Neural cell (in vitro differentiated cells): ENCODE measurements at regions not wholly inside any gene's neighbourhood (a gene's known extent, or its start where the extent isn't known, plus 50 kb on each side); places are given as distances from the start of the nearest gene placed in this dataset.

ENCODE experiments used
- H2AFZ ChIP-seq: fragments of 200-600, 300-800 bp; sonication (generic), shearing (Covaris generic); 2 replicates; pipeline ENCODE4 v1.6.0; 2014; ENCODE audit warnings: low read depth, mild to moderate bottlenecking, antibody characterized with exemption, low read length, moderate library complexity
- H3F3A ChIP-seq: fragments of 200-600 bp; shearing (Covaris generic); 2 replicates; pipeline ENCODE4 v1.6.1; 2016; ENCODE audit warnings: mild to moderate bottlenecking, moderate library complexity, mixed read lengths, antibody characterized with exemption, low read length; ENCODE audit not compliant: insufficient read depth, poor library complexity, severe bottlenecking
- H3K27ac ChIP-seq: fragments of 200-600, 300-800 bp; sonication (generic), shearing (Covaris generic); 2 replicates; pipeline ENCODE4 v1.5.1; 2014; ENCODE audit warnings: mild to moderate bottlenecking, low read length, moderate library complexity
- H3K27me3 ChIP-seq: fragments of 300-800, 200-600 bp; sonication (generic), shearing (Covaris generic); 2 replicates; pipeline ENCODE4 v1.6.0; 2014; ENCODE audit warnings: mild to moderate bottlenecking, low read depth, low read length, moderate library complexity; ENCODE audit not compliant: insufficient read depth
- H3K36me3 ChIP-seq: fragments of 300-800, 200-600 bp; sonication (generic), shearing (Covaris generic); 2 replicates; pipeline ENCODE4 v1.5.1; 2014; ENCODE audit warnings: mild to moderate bottlenecking, antibody characterized with exemption, low read length, moderate library complexity; ENCODE audit not compliant: insufficient read depth
- H3K4me2 ChIP-seq: fragments of 300-800, 200-600 bp; sonication (generic), shearing (Covaris generic); 2 replicates; pipeline ENCODE4 v1.6.0; 2014; ENCODE audit warnings: mild to moderate bottlenecking, low read length
- H3K4me3 ChIP-seq: fragments of 300-800, 200-600 bp; sonication (generic), shearing (Covaris generic); 2 replicates; pipeline ENCODE4 v1.5.1; 2014; ENCODE audit warnings: mild to moderate bottlenecking, low read length, moderate library complexity
- H3K79me2 ChIP-seq: fragments of 200-600 bp; shearing (Covaris generic); replicated peaks from 2 replicates; pipeline ENCODE4 v1.6.0; 2014; ENCODE audit warnings: mild to moderate bottlenecking, low read length, moderate library complexity; ENCODE audit not compliant: insufficient read depth
- H3K9ac ChIP-seq: fragments of 300-800, 200-600 bp; sonication (generic), shearing (Covaris generic); 2 replicates; pipeline ENCODE4 v1.6.1; 2016; ENCODE audit warnings: mild to moderate bottlenecking, low read length, mixed read lengths
- H3K9me2 ChIP-seq: fragments of 200-600 bp; shearing (Covaris generic); 2 replicates; pipeline ENCODE4 v1.6.1; 2016; ENCODE audit warnings: mild to moderate bottlenecking, low read length, mixed read lengths; ENCODE audit not compliant: insufficient read depth
- H3K9me3 ChIP-seq: fragments of 200-600, 300-800 bp; sonication (generic), shearing (Covaris generic); 2 replicates; pipeline ENCODE4 v1.6.1; 2016; ENCODE audit warnings: mild to moderate bottlenecking, mixed run types, low read length, moderate library complexity, mixed read lengths
- H4K20me1 ChIP-seq: fragments of 200-600 bp; shearing (Covaris generic); 2 replicates; pipeline ENCODE4 v1.6.1; 2016; ENCODE audit warnings: mild to moderate bottlenecking, mixed run types; ENCODE audit not compliant: insufficient read depth
- CTCF ChIP-seq: fragments of 450-650 bp; IDR thresholded peaks from 2 replicates; pipeline ENCODE4 v1.5.1; 2014; ENCODE audit warnings: antibody characterized with exemption, mild to moderate bottlenecking, moderate library complexity; ENCODE audit not compliant: poor library complexity, severe bottlenecking
- EP300 ChIP-seq: fragments of 450-650 bp; conservative IDR thresholded peaks from 2 replicates; pipeline ENCODE4 v1.6.1; 2014; ENCODE audit warnings: antibody characterized with exemption, mild to moderate bottlenecking, moderate library complexity; ENCODE audit not compliant: poor library complexity, severe bottlenecking
- EZH2 ChIP-seq: fragments of 200-600, 300-800 bp; shearing (Covaris generic), sonication (generic); IDR thresholded peaks from 2 replicates; pipeline ENCODE4 v1.6.1; 2014; ENCODE audit warnings: antibody characterized with exemption, low read length, borderline replicate concordance, mild to moderate bottlenecking; ENCODE audit not compliant: insufficient read depth, poor library complexity, severe bottlenecking
- MXI1 ChIP-seq: fragments of 450-650 bp; conservative IDR thresholded peaks from 2 replicates; pipeline ENCODE4 v1.6.1; 2014; ENCODE audit warnings: antibody characterized with exemption, mild to moderate bottlenecking; ENCODE audit not compliant: poor library complexity, severe bottlenecking
- POLR2AphosphoS5 ChIP-seq: IDR thresholded peaks from 2 replicates; pipeline ENCODE4 v1.6.1; 2012
- RAD21 ChIP-seq: fragments of 450-650 bp; conservative IDR thresholded peaks from 2 replicates; pipeline ENCODE4 v1.6.1; 2014; ENCODE audit warnings: antibody characterized with exemption, mild to moderate bottlenecking, moderate library complexity
- REST ChIP-seq: IDR thresholded peaks from 2 replicates; pipeline ENCODE4 v1.6.1; 2012; ENCODE audit warnings: borderline replicate concordance
- SMC3 ChIP-seq: fragments of 450-650 bp; conservative IDR thresholded peaks from 2 replicates; pipeline ENCODE4 v1.6.1; 2014; ENCODE audit warnings: antibody characterized with exemption, mild to moderate bottlenecking, moderate library complexity; ENCODE audit not compliant: poor library complexity
- TAF1 ChIP-seq: IDR thresholded peaks from 2 replicates; pipeline ENCODE4 v1.6.1; 2012; ENCODE audit warnings: low read depth

GRCh38 chr10:130642926-130643325, 506.7 kb downstream of the GLRX3 start:
- no peak overlapping the region for H3K9ac ChIP-seq
- no peak overlapping the region for H3K27ac ChIP-seq
- H3K36me3 ChIP-seq: no peaks in the 10 kb centered on the region
- no peaks in the 10 kb centered on the region for H3F3A ChIP-seq
- H4K20me1 ChIP-seq: no peaks in the 10 kb centered on the region
- no peaks in the 10 kb centered on the region for H3K79me2 ChIP-seq
- no peaks in the 10 kb centered on the region for H3K9me3 ChIP-seq
- H3K4me3 ChIP-seq: no peak overlapping the region
- no peak for TF ChIP-seq TAF1
- TF ChIP-seq EZH2: no peak
- H3K9me2 ChIP-seq: no peaks in the 10 kb centered on the region
- no peaks in the 10 kb centered on the region for H3K27me3 ChIP-seq
- H3K4me2 ChIP-seq: no peak overlapping the region
- H2AFZ ChIP-seq: no peak overlapping the region

- no peaks in the 10 kb centered on the region for H3K79me2 ChIP-seq
- H3K27ac ChIP-seq: no peak overlapping the region
- no peak overlapping the region for H3K4me3 ChIP-seq
- no peaks in the 10 kb centered on the region for H4K20me1 ChIP-seq
- no peak overlapping the region for H3K4me2 ChIP-seq
- H3K27me3 ChIP-seq: no peaks in the 10 kb centered on the region
- TF ChIP-seq EZH2 (no peak), SMC3 (no peak), MXI1 (no peak), POLR2AphosphoS5 (no peak), CTCF (no peak), REST (no peak), TAF1 (no peak), RAD21 (no peak), EP300 (no peak)
- H3K36me3 ChIP-seq: no peaks in the 10 kb centered on the region
- H3K9ac ChIP-seq: no peak overlapping the region
- no peaks in the 10 kb centered on the region for H3F3A ChIP-seq
- no peaks in the 10 kb centered on the region for H3K9me3 ChIP-seq
- no peaks in the 10 kb centered on the region for H3K9me2 ChIP-seq
- no peak overlapping the region for H2AFZ ChIP-seq
Measured at GRCh38 chr10:130647341-130647740, 511.1 kb downstream of the GLRX3 start.

- no peak overlapping the region for H3K4me3 ChIP-seq
- no peaks in the 10 kb centered on the region for H3K27me3 ChIP-seq
- H3K9ac ChIP-seq: no peak overlapping the region
- TF ChIP-seq CTCF (no peak), REST (no peak), MXI1 (no peak), RAD21 (no peak), EP300 (no peak), POLR2AphosphoS5 (no peak), EZH2 (no peak), TAF1 (no peak), SMC3 (no peak)
- no peaks in the 10 kb centered on the region for H3K9me3 ChIP-seq
- H3K27ac ChIP-seq: no peak overlapping the region
- no peaks in the 10 kb centered on the region for H3K9me2 ChIP-seq
- H3K4me2 ChIP-seq: no peak overlapping the region
- H3K36me3 ChIP-seq: no peaks in the 10 kb centered on the region
- H4K20me1 ChIP-seq: no peaks in the 10 kb centered on the region
- H3K79me2 ChIP-seq: no peaks in the 10 kb centered on the region
- no peaks in the 10 kb centered on the region for H3F3A ChIP-seq
- H2AFZ ChIP-seq: no peak overlapping the region
Measured at GRCh38 chr10:130648807-130649206, 512.6 kb downstream of the GLRX3 start.
